ENCODE measurements at regions not wholly inside any gene's neighbourhood (a gene's known extent, or its start where the extent isn't known, plus 50 kb on each side); places are given as distances from the start of the nearest gene placed in this dataset.

DNA sequence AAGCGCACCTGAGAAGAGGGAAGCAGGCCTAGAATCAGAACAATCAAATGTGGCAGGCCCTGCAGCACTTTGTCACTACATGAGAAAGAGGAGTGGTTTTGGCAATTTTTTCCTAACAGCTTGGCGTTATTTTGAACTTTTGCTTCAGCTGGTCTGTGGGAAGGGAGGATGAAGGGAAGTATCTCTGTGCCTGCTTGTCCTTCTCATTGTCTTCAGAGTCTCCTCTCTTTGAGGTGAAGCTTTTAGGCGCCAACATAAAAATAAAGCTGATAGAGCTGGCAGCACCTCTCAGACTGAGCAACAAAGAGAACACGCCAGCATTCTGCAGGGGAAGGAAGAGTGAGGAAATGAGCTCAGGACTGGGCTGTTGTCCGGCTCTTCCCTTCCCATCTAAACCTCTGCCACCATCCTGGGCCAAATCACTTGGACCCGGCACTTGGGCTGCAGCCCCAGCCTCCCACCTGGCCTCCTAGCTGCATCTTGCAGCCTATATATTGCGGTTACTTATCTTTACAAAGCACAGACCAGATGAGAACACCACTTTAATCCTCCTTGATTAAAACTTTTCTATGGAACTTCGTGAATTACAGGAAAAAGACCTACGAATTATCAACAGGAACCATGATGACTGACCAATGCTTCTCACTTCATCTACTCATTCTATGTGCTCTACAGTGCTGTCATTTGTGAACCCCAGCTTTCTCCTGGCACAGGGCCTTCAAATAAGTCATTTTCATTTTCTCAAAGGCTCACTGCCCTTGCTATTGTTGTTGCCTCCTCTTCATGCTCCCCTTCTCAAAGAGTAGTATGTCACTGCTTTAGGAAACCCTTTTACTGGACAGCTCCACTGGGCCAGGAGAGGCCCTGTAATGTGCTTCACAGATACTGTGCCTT is 476.4 kb upstream of the HS3ST1 start:
- no peak for DNase-seq (ENCODE audit: insufficient read length, low spot score)
- no peak for FAIRE-seq

DNA sequence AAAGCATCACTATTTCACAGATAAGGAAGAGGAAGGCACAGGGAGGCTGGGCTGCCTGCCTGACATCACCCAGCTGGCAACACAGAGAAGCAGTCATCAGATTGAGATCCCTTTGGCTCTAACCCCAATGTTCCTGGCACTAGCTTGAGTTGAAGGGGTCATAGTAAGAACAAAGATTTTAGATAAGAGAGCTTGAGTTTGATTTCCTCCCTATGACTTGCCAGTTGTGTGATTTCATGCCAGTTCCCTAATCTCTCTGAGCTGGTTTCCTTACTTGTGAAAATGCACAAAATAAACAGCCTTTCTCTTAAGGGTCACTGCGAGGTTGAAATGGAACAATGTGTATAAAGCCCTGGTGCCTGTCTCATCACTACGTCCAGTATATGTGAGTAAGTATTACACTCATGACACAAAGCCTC is 475.4 kb upstream of the HS3ST1 start:
- no peak for DNase-seq (ENCODE audit: insufficient read length, low spot score)
- FAIRE-seq = no peak

DNA sequence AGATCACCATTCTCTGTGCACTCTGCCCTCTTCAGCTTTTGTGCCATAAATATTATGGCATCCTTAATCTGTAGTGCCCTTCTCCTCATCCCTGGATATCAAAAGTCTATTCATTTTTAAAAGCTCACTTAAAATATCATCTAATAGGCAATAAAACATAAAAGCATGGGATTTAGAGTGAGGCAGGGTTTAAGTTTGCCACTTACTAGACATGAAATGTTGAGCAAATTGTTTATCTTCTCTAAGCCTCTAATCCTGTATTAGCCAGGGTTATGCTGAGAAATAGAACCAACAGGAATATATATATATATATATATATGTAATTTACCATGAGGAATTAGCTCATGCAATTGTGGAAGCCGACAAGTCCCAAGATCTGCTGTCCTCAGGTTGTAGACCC is 472.4 kb upstream of the HS3ST1 start:
- DNase-seq (ENCODE audit: insufficient read length, low spot score) (no peak), FAIRE-seq (no peak)

DNA sequence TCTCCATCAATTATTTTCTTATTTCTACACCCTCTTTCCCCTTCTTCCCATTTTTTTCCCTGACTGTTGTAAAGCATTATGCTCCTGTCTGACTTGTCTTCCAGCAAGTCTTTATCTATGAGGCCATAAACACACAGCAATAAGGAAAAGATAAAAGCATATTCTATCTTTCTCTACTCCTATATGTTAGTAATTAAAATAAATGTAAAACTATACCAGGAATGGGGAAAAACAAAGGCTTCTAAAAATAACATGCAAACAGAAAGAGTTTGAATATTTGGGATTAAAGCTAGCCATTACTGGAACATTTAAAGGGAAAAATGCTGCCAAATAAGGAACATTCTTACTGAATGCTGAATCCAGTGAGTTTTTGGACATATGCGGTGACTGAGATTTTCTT is 471.7 kb upstream of the HS3ST1 start:
- DNase-seq (ENCODE audit: insufficient read length, low spot score) = no peak
- FAIRE-seq = no peak

DNA sequence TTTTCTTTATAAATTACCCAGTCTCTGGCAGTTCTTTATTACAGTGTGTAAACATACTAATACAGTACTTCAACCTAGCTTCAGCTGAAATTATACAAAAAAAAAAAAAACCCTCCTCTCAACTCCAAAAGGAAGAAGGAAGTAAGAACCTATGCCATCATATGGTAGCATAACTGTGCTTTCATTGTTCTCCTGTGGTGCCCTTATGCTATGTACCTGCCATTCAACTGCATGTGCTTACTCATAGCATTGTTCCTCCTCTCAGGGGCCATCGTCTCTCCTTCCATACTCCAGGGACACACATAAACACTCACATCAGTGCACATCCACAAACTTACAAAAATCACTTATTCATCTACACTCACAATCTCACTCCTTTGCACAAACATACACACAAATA is 470.1 kb upstream of the HS3ST1 start:
- FAIRE-seq = no peak

DNA sequence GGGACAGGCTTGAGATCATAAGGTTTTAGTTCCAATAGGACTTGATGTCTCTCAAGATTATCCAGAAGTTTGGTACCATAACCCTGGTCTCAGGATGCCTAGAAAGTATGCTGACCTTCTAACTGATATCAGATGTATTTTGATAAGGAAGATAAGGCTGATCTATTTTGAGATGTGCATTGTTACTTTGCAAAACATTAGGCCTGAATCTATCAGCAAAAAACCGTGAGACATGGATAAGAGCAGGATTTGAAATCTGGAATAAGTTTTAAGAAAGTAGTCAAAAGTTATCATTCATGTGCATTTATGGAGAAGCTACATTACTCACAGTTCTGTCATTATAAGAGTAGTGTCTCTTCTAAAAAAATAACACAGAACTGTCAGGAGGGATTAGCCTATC is 467.1 kb upstream of the HS3ST1 start:
- no peak for DNase-seq (ENCODE audit: insufficient read length, low spot score)
- FAIRE-seq = no peak

More for the DNA sequence above, 470.1 kb upstream of the HS3ST1 start:
- no peak for DNase-seq (ENCODE audit: insufficient read length, low spot score)

DNA sequence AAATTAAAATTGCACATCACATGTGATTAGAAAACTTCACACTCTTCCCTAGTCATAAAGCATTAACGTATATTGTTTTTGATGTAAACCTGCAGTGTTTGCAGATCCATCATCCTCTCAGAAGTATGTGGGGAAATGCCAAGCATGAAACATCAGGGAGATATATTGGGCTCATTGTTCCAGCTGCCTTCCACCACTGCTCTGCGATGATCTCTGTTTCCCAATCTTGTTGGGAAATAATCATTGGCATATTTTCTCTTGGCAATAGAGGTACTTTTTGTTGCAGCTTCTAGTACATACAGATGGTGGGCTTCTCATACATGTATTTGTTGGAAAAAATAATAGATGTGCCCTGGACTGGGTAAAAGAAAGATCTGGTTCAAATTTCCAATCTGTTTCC is 466.3 kb upstream of the HS3ST1 start:
- no peak for FAIRE-seq

DNA sequence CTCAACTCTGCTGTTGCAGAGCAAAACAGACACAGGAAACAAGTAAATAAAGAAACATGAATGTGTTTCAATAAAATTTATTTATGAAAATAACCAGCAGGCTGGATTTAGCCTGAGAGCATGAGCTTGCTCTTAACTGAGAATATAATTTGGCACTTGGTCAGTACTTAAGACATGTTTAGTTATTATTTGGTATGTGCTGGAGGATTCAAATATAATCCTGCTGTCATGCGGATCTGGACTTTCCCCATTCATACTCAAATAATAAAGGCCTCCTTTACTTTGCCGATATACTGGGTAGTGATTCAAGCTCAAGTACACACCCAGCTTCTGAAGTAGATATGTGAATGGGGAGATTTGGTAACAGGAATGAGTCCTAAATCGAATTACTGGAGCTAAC is 465.5 kb upstream of the HS3ST1 start:
- FAIRE-seq = no peak

More for the DNA sequence above, 466.3 kb upstream of the HS3ST1 start:
- no peak for DNase-seq (ENCODE audit: insufficient read length, low spot score)

DNA sequence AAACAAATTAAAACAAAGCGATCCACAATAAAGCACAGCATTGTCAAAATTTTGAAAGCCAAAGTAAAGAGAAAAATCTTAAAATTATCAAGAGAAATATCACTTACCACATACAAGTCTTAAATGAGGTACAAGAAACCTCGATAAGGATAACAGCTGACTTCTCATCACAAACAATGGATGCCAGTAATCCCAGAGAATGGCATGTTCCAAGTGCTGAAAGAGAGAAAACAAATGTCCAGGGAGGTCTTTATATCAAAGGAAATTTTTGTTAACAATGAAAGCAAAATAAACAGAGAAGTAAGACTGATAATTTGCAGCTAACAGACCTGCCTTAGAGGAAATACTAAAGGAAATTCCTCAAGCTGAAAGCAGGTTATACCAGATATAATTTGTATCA is 460.4 kb upstream of the HS3ST1 start:
- FAIRE-seq (no peak), DNase-seq (ENCODE audit: insufficient read length, low spot score) (no peak)

More for the DNA sequence above, 465.5 kb upstream of the HS3ST1 start:
- DNase-seq (ENCODE audit: insufficient read length, low spot score) = no peak

DNA sequence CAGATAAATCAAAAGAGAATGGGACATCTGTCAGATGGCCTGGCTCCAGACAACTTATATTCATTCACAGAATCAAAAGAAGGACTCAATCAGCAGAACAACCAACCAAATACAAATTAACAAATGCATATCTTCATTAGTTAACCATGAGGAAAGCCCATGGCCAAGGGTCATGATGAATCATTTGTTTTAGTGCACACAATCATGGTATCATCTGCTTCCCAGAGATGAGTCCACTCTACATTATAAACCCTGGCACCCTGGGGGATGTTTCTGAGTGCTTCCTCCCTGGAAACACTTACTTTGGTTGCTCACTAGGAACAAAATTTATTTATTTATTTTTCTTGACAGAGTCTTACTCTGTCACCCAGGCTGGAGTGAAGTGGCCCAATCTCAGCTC is 453.3 kb upstream of the HS3ST1 start:
- DNase-seq (ENCODE audit: insufficient read length, low spot score) = no peak
- no peak for FAIRE-seq

DNA sequence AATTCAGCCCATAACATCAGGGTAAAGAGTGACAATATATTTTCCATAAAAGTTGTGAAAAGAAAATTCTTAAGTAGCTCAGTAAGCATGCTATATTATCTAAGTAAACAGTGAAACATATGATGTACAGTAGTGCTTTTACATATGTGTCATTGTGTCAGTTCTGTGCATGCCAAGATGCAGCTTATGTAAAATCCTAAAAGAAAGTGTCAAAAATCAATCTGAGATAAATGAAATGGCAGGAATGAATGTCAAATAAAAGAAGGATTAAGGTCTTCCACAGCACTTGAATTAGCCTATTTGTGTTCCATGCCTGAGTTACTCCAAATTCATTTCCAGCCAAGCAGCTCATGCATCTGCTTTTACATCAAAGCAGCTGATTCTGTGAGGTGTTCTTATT is 452.7 kb upstream of the HS3ST1 start:
- no peak for DNase-seq (ENCODE audit: insufficient read length, low spot score)
- FAIRE-seq = no peak

DNA sequence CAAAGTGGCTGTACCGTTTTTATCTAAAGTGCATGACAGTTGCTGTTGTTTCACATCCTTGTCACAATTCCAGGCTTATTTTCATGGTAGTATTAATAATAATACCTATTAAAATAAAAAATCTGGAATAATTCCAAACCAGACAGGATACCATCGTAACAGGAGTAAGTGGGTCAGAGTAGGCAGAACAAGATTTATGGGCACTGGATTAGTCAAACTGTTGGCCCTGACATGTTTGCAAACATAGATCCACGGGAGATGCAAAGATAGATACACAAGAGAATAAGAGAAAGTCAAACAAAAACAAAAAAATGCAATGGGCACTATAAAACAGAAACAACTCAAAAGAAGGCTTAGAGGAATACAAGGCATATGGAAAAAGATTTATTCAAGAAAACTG is 449.5 kb upstream of the HS3ST1 start:
- DNase-seq (ENCODE audit: insufficient read length, low spot score) (no peak), FAIRE-seq (no peak)

DNA sequence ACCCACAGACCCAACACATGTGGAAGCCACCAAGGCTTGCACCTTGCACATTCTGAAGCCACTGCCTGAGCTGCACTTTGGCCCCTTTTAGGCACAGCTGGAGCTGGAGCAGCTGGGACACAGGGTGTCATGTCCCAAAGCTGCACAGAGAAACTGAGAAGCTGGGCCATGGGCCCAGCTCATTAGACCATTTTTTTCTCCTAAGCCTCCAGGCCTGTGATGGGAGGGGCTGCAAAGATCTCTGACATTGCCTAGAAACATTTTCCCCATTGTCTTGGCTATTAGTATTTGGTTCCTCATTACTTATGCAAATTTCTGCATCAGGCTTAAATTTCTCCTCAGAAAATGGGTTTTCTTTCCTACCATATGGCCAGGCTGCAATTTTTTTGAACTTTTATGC is 447.4 kb upstream of the HS3ST1 start:
- no peak for DNase-seq (ENCODE audit: insufficient read length, low spot score)
- no peak for FAIRE-seq

DNA sequence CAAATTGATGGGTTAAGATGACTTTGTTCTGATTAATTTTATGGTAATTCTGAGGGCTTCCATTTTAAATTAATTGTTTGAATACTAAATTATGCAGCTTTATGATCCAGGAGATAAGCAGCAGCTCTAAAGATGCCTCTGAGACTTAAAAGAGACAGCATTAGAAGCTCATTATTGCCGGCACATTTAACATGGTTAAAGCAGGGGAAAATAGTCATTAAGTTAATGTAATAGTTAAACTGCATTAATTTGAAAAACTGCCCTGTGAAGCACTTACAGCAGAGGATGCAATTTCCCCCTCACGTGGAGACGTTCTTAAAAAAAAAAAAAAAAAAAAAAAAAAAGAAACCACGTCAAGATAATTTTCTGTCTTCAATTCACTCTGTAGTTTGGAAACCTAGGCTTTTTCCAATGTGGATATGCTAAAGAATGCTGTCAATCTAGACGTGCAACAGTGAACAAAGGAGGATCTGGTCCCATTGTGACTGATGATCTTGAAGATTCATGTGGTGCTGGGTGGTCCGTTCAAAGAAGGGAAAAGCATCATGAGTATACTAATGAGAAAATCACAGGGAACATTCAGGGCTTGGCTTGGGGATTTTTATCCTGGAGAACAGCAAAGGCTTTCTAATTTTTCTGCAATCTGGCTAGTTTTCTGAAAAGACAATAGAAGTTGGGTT is 440.6 kb upstream of the HS3ST1 start:
- no peak for FAIRE-seq
- DNase-seq (ENCODE audit: insufficient read length, low spot score) = no peak

DNA sequence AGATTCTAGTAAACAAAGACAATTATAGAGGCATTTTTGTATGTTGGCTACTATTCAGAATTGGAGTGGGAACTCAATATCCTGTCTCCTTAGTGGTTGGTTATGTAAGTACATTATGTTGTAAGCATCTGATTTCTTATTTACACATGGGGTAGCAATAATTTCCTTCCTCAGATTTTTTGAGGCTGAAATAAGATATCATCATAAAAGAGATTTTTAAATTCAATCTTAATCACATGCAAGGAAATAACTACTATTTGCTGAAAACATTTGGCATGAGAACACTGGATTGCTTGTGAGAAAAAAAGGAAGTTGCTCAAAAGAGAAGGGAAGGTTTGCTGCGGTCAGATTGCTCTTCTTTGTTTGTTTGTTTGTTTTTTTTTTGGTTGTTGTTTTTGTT is 437.7 kb upstream of the HS3ST1 start:
- FAIRE-seq (no peak), DNase-seq (ENCODE audit: insufficient read length, low spot score) (no peak)

DNA sequence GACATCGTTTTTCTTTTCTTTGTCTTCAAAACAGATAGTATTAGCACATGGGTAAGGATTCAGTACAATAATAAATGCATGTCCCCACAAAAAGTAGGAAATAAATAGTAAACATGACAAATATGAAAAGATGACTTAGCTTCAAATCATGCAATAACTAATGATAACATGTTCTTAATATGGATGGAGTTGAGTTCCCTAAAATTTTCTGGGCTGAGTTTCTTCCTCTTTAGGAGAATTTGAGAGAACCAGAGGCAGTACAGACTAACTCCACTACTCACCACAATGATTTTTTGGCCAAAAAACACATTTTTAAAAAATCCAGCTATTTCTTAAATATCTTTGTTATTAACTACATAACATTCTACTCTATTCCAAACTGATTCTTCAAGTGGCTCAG is 432.3 kb upstream of the HS3ST1 start:
- no peak for FAIRE-seq
- no peak for DNase-seq (ENCODE audit: insufficient read length, low spot score)

DNA sequence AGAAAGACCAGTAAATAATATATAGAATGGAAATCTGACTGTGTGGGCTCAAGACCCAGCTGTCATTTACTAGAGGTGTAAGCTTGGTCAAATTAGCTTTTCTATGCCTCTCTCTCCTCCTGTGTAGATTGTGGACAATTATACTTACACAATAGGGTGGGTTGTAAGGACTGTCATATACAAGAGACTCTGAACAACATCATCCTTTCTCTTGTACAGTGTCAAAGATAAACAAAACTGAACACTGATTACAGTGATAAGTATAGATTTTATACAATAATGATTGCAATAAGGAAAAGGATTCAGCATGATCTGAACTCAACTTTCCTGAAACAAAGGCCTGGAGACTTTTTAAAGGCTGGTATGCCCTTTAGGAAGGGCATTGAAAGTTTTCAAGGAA is 429.2 kb upstream of the HS3ST1 start:
- no peak for FAIRE-seq

DNA sequence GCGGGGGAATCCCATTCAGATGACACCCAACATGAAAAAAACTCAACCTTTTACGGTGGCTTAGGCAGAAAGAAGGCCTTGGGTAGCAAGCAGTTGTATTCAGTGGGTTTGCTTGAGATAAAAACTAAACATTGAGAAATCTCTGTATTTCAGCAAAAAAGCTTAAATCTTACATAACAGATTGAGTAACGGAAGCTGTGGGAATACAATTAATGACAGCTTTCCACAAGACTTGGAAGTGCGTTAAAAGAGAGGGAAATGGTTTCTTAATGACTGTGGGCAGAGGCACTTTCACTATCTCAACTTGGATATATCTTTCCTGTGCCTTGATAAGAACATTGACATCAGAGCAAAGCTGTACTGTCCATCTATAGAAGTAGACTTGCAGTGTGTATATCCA is 418.5 kb upstream of the HS3ST1 start:
- DNase-seq (ENCODE audit: insufficient read length, low spot score) (no peak), FAIRE-seq (no peak)

More for the DNA sequence above, 429.2 kb upstream of the HS3ST1 start:
- no peak for DNase-seq (ENCODE audit: insufficient read length, low spot score)

DNA sequence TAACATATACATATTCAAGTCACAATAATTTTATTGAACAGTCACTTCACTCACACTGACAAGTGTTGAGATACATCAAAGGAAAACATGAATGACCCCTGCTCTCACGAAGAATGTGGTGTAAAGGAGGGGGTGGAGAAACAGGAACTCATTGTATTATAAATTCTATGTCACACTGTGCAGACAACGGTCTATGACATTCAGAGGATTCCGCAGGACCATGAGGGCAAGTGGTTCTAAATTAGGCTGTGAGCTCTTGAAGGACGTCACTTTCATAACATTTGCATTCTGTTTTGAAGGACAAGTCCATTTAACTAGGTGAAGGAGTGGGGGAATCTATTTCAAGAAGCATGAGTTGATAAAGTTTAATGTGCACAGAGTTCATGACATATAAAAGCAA is 415.2 kb upstream of the HS3ST1 start:
- no peak for FAIRE-seq
- DNase-seq (ENCODE audit: insufficient read length, low spot score) = no peak

DNA sequence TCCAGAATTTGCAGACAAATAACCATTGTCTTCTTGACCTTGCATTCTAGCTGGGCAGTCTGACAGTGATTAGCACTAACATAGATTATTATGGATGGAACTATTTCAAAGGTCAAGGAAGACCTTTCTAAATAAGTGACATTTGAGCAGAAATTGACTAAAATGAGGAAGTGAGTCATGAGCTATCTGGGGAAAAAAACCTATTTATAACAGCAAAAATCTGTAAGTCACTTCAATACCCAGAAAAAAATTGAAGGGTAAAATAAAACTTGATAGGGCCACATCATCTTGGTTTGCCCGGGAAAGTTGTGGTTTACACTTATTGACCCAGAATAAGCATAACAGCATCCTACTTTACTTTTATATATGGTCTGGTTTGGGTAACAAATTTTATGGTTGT is 414.6 kb upstream of the HS3ST1 start:
- DNase-seq (ENCODE audit: insufficient read length, low spot score) (no peak), FAIRE-seq (no peak)

DNA sequence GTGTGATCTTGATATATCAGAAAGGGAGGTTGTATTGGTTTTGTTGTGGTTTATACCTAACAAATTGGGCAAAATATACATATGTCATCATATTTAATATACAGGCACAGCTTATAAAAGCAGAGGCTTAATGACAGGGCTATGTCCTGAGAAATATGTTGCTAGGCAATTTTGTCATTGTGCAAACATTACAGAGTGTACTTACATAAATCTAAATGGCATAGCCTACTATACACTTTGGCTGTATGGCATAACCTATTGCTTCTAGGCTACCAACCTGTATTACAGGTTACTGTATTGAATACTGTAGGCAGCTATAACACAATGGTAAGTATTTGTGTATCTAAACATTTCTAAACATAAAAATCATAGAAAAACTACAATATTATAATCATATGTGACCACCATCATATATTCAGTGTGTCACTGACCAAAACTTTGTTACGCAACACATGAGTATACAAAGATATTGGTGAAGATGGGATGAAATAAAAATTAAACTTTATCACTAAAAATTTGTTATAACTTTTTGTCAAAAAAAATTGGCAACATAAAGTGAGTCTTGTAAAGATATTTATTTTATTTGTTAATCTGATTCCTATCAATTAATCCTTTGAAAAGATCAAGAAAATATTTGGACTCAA is 414.0 kb upstream of the HS3ST1 start:
- FAIRE-seq = no peak

DNA sequence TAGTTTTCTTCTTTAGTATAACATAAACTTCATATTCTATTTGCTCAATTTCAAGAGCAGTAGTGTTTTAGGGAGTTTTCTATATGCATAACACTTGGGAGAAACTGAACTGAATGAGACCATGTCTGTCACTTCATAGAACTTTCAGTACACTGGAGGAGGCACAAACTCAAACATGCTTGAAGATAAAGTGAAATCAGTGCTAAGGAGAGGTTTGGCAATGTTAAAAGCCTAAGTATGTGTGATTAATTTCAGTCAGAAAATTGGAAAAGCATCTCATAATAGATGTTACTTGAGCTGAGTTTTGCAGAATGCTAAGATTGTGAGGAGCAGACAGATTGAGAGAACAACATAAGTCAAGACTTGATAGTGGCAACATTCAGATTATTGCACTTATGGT is 411.2 kb upstream of the HS3ST1 start:
- DNase-seq (ENCODE audit: insufficient read length, low spot score) (no peak), FAIRE-seq (no peak)

More for the DNA sequence above, 414.0 kb upstream of the HS3ST1 start:
- DNase-seq (ENCODE audit: insufficient read length, low spot score) = no peak
